Stimulated activated CD4-positive, alpha-beta T cell treated with anti-CD3 and anti-CD28 coated beads, Interleukin-4, amount 100 ng/mL, for 4 hours (primary cell): ENCODE measurements at regions not wholly inside any gene's neighbourhood (a gene's known extent, or its start where the extent isn't known, plus 50 kb on each side); places are given as distances from the start of the nearest gene placed in this dataset.

Experiments
- DNase-seq, 2 experiments: peaks; one replicate each; pipeline ENCODE4 v3.0.0-alpha.2; 2020

GRCh38 chr2:898319-898718, 52.3 kb upstream of the SNTG2 start:
- no peak for DNase-seq

GRCh38 chr2:897091-897490, 53.6 kb upstream of the SNTG2 start:
- DNase-seq, result no peak

- no peak for DNase-seq
Measured at GRCh38 chr2:893311-893710, 57.3 kb upstream of the SNTG2 start.

DNA sequence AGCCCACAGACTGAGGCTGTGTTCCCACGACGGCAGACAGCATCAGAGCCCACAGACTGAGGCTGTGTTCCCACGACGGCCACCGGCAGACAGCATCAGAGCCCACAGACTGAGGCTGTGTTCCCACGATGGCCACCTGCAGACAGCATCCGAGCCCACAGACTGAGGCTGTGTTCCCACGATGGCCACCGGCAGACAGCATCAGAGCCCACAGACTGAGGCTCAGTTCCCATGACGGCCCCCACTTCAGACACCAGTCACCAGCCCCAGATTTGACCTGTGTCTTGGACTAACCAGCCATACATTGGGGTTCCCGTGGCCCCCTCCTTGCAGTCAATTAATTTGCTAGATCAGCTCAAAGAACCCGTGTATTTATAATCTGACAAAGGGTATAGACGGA, 57.8 kb upstream of the SNTG2 start:
- no peak for DNase-seq

DNA sequence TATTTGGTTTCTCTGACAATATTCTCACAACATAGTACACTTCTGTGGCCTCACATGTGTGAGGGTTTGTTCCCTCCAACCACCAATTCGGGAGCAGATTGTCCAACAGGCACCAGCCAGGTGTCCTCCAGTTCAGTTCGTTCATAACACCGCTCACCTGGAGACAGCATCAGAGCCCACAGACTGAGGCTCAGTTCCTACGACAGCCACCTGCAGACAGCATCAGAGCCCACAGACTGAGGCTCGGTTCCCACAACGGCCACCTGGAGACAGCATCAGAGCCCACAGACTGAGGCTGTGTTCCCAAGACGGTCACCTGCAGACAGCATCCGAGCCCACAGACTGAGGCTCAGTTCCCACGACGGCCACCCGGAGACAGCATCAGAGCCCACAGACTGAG, 58.2 kb upstream of the SNTG2 start:
- no peak for DNase-seq

DNA sequence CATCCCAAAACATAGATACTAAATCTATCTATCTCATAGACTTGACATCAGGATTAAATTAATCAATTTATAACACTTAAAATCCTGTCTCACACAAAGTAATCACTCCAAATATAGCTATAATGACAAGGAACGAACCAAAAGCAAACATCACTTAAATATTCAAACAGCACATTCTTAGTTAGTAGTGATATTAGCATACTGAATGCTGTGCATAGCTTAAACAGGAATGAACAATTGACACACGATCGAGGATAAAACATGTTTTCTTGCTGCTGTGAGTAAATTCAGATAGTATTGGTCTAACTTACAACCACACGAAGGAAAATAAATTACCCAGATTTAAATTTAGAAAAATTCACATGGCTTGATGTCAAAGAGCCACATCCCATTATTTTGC, 58.9 kb upstream of the SNTG2 start:
- no peak for DNase-seq

GRCh38 chr2:890791-891190, 59.9 kb upstream of the SNTG2 start:
- no peak for DNase-seq

GRCh38 chr2:890214-890613, 60.4 kb upstream of the SNTG2 start:
- no peak for DNase-seq

GRCh38 chr2:888906-889566, 61.6 kb upstream of the SNTG2 start:
- no peak for DNase-seq

DNA sequence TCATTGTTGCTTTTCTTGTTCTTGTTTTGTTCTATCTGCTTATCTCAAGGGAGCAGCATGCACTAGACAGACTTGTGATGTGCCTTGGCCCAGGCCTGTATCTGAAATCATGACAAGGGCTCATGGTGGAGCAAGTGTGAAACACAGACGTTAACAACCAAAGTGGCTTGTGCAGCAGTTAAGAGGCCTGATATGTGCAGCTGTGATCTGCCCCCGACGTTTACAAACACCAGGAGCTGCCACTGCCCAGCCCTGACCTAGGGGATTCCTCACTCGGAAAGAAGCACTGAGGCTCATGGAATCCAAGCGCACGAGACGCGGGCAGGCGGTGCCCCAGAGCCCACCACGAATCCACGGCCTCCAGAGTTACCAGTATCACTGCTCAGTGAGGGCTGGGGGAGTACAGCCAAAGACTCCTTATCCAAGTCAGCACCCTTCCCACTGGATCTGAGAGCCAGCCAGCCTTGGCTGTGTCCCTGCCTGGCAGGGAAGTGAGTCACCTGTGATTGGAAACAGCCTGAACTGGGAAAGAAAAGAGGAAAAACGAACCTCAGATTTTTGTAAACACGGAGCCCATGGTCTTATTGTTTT, 62.3 kb upstream of the SNTG2 start:
- no peak for DNase-seq

GRCh38 chr2:887639-888038, 63.0 kb upstream of the SNTG2 start:
- DNase-seq, result no peak

DNA sequence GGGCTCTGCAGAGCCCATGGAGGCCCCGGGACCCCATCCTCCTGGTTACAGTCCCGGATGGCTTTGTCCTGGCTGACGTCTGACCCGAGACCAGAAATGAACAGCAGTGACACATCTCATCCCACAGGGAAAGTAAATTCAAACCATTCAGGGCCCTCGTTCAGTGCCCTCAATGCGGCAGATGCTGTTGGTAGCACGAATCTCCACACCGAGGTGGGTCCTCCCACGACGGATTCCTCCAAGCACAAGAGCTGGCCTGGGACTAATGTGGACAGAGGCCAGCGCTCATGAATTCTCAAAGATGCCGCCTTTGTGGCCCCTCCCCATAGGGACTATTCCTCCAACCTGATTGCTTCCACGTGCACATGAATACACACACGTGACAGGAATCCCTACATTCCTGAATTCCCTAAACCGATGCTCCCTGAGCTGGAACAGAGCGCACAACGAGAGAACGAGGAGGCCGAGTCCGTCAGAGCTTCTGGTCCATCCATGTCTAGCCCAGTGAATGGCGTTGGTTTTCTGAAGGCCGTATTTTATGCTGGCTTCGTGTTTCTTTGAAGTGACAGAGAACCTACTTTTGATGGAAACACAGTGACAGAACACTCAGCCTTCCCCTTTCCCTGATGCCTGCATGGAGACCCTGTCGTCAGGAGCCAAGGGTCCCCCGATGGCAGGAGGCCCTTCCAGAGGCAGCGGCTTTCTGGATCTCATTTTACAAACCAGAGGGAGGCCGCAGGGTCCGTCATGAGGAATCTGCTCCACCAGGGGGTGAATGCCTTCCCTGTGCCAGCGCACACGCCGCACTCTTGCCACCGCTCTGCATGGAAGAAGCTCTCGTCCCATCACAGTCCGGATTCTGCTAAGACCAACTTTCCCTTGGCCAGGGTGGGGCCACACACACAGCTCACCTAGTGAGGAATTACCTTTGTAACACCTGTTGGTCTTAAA, 64.3 kb upstream of the SNTG2 start:
- no peak for DNase-seq

DNA sequence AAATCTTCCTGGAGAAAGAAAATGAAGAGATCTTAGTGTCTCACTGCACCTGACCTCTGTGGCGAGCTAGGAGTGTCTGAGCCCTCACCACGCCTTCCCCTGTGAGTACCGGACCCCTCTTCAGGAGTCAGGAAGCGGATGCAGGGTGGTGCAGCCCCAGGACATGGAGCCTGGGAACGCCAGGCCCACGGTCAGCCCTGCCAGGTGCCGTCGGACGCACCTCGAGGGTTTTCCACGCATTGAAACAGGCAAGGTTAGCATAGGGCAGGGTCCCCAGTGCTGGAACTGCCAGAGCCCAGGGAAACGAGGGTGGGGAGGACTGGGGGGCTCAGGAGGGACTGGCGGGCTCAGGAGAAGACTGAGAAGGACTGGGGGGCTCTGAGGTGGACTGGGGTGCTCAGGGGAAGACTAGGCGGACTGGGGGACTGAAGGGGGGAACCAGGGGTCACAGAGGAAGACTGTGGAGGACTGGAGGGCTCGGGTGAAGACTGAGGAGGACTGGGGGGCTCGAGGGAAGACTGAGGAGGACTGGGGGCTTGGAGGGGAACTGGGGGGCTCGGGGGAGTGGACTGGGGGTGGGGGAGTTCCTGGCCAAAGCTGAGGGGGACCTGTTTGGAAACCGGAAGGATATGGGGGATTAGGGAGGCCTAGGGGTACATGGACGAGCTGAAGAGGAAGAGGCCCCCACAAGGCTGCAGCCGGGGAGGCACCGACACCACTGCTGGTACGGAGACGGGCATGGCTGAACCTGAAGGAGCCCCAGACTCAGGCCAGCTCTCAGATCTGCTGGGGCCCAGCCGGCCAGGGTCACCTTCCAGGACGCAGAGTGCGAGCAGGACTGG, 65.2 kb upstream of the SNTG2 start:
- DNase-seq, result no peak

DNA sequence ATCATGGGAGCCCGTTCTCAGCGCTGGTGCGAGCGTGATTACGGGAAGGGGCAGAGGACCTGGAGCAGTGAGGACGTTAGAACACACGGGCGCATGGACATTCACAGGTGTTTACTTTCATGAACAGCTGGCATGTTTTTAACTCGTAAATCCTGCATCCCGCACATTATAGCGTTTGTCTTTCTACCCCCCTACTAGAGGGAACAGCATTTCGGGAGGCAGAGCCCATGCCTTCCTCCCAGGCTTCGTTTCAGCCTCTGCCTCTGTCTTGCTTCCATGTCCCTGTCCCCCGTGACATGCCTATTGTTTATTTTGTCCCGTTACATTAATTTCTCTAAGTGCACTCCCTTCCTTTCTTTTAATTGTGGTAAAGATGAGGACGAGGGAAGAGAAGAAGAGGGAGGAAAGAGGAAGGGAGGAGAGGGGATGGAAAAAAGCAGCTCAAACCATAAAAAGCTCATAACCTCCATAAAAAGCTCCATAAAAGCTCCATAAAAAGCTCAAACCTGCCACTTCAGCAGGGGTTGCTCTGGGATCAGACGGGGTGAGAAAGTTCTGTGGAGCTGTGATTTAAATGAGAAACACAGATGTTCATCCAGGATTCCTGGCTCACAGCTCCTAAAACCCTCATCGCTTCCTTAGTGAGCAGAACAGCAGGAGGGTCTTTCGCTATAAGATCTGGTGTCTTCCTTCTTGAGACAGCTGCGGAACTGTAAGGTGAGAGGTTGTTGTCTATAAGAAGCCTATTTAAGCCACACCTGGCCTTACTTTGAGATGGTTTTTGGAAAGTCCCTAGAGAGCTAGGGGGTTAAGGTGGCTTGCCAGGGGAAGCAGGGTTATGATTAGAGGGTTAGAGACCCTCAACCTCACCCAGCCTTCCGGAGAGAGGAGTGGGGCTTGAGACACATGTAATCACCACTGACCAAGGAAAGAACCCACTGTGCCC, 66.6 kb upstream of the SNTG2 start:
- DNase-seq, result no peak

DNA sequence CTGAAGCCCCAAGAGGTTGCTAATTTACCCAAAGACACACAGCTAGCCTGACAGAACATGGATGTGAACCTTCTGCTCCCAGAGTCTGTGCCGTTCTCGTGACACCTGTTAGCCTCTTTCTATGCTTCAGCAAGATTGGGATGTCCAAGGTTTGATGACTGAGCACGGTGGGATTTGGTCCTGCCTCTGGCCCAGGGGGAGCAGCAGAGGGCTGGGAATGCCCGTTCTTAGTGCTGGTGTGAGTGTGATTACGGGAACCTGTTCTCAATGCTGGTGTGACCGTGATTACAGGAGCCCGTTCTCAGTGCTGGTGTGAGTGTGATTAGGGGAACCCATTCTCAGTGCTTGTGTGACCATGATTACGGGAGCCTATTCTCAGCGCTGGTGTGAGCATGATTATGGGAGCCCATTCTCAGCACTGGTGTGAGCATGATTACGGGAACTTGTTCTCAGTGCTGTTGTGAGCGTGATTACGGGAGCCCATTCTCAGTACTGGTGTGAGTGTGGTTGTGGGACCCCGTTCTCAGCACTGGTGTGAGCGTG, 67.3 kb upstream of the SNTG2 start:
- no peak for DNase-seq

GRCh38 chr2:881204-881918, 69.3 kb upstream of the SNTG2 start:
- DNase-seq, result no peak

- no peak for DNase-seq
Measured at GRCh38 chr2:880201-880970, 70.3 kb upstream of the SNTG2 start.

DNA sequence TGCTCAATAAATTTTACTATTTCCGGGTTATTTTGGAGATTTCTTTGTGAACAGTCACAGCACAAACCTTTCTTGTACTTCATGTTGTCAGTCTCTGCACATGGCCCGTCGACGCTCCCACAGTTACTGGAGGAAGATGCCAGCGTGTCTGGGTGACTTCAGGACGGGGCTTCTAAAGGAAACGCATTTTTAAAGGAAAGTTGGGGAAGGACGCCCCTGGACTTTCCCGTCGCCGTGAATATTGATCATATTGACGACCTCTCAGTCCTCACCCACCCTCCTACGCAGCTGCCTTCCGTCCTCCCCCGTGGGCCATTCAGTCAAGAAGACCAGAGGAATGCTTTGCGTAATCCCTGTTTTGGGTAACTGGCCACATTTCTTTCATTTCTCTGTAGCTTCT, 71.1 kb upstream of the SNTG2 start:
- no peak for DNase-seq

GRCh38 chr2:878245-878930, 72.3 kb upstream of the SNTG2 start:
- no peak for DNase-seq
